IPS DF 6.9 (cell line): ENCODE measurements at regions not wholly inside any gene's neighbourhood (a gene's known extent, or its start where the extent isn't known, plus 50 kb on each side); places are given as distances from the start of the nearest gene placed in this dataset.

ENCODE experiments used
- DNase-seq: peaks from one replicate; pipeline ENCODE4 v3.0.0-alpha.2; 2013; ENCODE audit warnings: low read depth, low spot score
- H3K27ac ChIP-seq: one replicate; pipeline ENCODE4 v1.5.1; 2013; ENCODE audit warnings: low read length, control low read depth
- H3K27me3 ChIP-seq: 2 replicates; pipeline ENCODE4 v1.6.1; 2013; ENCODE audit warnings: mild to moderate bottlenecking, low read length; ENCODE audit not compliant: control insufficient read depth, insufficient read depth
- H3K36me3 ChIP-seq: 2 replicates; pipeline ENCODE4 v1.6.1; 2013; ENCODE audit warnings: low read length; ENCODE audit not compliant: control insufficient read depth, insufficient read depth
- H3K4me1 ChIP-seq: 2 replicates; pipeline ENCODE4 v1.6.1; 2013; ENCODE audit warnings: low read length; ENCODE audit not compliant: control insufficient read depth, insufficient read depth
- H3K4me3 ChIP-seq: 2 replicates; pipeline ENCODE4 v1.5.1; 2013; ENCODE audit warnings: mild to moderate bottlenecking, low read length
- H3K9me3 ChIP-seq: 2 replicates; pipeline ENCODE4 v1.6.1; 2013; ENCODE audit warnings: low read length, inconsistent platforms; ENCODE audit not compliant: control insufficient read depth, insufficient read depth
- WGBS: extraction: QIAGEN DNeasy Blood & Tissue Kit; methylation state at CpG from one replicate; pipeline ENCODE4 v1.1.7; 2013; ENCODE audit warnings: mixed read lengths, missing lambda C conversion rate; ENCODE audit not compliant: insufficient read length, insufficient coverage; 5-methylcytosine and 5-hydroxymethylcytosine counted together

DNA sequence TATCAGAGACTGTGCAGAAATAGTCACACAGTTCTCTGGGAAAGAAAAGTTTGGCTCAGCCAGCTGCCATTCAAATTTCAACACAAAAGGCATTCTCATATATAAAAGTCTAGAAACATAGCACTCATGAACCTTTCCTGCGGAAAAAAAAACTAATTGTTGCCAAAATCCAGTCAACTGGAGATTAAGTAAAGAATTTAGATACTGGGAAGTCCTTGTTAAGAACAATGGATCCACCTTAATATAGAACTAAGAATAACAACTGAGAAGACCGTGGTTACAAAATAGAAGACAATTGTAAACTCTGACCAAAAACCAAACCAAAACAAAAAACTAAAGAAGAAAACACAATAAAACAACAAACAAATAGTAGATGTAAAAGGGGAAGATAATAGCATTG lies 238.8 kb upstream of the PCSK5 start:
- DNase-seq, result no peak
- Histone ChIP-seq H3K4me3 (no peak overlapping the region), H3K9me3 (no peaks in the 10 kb centered on the region), H3K27me3 (no peaks in the 10 kb centered on the region), H3K27ac (no peak overlapping the region), H3K4me1 (no peaks in the 10 kb centered on the region), H3K36me3 (no peaks in the 10 kb centered on the region)
- no CpG with 5 or more reads among the region's 2 CpGs for WGBS

DNA sequence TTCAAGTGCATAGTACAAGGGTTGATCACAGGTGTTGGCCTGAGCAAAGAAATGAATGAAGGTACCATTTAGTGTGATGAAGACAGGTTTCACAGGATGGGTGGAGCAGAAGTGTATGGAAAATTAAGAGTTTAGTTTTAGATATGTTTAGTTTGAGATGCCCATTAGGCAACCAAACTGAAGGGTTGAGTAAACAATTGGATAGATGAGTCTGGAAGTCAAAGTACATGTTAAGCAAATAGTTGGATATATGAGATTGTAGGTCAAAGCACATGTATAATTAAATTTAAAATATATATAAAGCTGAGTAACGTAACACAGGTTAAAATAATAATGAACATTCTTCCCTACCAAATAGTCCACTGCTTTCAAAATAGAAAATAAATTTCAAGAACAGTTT lies 237.1 kb upstream of the PCSK5 start:
- Histone ChIP-seq H3K36me3 (no peaks in the 10 kb centered on the region), H3K4me1 (no peaks in the 10 kb centered on the region), H3K9me3 (no peaks in the 10 kb centered on the region), H3K27me3 (no peaks in the 10 kb centered on the region), H3K27ac (no peak overlapping the region), H3K4me3 (no peak overlapping the region)
- WGBS, result no CpG with 5 or more reads among the region's 1 CpG
- DNase-seq, result no peak

DNA sequence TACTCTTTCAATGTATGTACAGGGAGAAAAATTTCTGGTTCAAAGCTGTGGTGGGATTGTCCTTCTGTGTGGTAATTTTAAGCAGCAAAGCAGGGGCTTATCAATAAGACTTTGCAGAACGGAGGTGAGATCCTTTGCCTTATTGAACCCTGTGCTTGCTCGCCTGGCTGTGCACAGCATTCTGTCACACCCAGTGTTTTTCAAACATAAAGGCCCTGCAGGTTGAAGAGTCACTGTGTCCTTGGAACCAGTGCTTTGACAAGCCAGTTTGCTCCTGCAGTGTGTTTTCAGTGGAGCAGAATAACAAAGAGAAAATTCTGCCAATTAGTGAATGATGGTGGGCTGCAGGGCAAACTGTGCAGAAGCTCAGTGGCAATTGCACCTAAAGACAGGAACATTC lies 236.7 kb upstream of the PCSK5 start:
- WGBS, result no CpG with 5 or more reads among the region's 2 CpGs
- Histone ChIP-seq H3K36me3 (no peaks in the 10 kb centered on the region), H3K9me3 (no peaks in the 10 kb centered on the region), H3K4me1 (no peaks in the 10 kb centered on the region), H3K27ac (no peak overlapping the region), H3K27me3 (no peaks in the 10 kb centered on the region), H3K4me3 (no peak overlapping the region)
- no peak for DNase-seq

DNA sequence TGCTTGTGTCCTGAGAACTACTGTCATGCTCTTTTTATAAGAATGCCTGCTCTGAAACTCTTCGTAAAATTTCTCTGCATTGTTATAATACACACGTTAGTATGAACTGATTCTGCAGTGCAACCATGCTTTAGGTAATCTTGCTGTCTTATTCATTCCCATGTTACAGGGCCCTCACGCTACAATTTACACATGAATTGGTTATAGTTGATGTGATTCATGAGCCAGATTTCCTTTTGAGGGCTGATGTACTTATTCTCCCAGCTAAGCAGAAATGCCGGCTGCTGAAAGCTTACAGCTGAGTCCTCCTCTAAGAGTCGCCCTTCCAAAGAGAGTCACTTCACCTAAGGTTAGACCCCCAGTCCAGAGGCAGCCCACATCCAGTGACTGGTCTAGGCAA lies 233.5 kb upstream of the PCSK5 start:
- no peak overlapping the region for H3K4me3 ChIP-seq
- no CpG with 5 or more reads among the region's 5 CpGs for WGBS

DNA sequence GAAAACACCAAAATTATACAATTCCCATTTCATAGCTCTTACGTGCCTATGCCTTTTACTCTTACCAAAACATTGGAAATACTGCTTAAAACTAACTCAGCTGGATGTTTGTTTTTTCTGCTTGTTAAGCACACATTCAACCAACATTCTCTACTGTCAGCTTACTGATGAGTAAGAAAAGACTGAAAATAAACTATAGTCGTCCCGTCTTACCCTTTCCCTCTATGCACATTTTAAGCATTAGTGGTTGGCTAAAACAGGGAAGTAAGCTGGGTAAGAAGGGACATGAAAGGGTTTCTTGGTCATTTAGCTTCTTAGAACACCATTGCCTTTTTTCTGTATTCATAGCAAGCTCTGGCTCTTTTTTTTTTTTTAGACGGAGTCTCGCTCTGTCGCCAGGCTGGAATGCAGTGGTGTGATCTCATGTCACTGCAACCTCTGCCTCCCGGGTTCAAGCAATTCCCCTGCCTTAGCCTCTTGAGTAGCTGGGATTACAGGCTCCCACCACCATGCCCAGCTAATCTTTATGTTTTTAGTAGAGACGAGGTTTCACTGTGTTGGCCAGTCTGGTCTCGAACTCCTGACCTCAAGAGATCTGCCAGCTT lies 232.1 kb upstream of the PCSK5 start:
- no peaks in the 10 kb centered on the region for H3K36me3 ChIP-seq
- no CpG with 5 or more reads among the region's 9 CpGs for WGBS

More for the DNA sequence above, 233.5 kb upstream of the PCSK5 start:
- H3K4me1 ChIP-seq, result no peaks in the 10 kb centered on the region
- no peaks in the 10 kb centered on the region for H3K36me3 ChIP-seq
- H3K27me3 ChIP-seq, result no peaks in the 10 kb centered on the region
- DNase-seq, result no peak
- no peaks in the 10 kb centered on the region for H3K9me3 ChIP-seq
- H3K27ac ChIP-seq, result no peak overlapping the region

DNA sequence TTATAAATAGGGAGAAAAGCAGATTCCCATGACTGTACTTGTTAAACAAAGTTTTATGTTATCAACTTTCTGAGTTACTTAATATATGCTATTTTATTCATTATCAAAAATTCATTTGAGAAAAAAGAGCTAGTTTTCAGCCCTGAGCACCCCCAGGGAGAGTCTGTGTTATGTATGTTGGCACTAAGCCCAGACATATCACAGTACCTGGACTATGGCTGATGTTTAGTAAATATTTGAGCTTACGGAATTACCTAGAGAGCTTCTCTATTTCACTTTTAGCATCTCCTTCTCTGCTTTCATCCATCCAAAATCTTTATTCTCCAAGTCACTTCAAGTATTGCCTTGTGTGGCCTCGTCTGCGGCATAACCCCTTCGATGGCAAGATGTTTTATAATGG lies 225.9 kb upstream of the PCSK5 start:
- Histone ChIP-seq H3K9me3 (no peaks in the 10 kb centered on the region), H3K4me3 (no peak overlapping the region), H3K36me3 (no peaks in the 10 kb centered on the region), H3K27me3 (no peaks in the 10 kb centered on the region), H3K27ac (no peak overlapping the region), H3K4me1 (no peaks in the 10 kb centered on the region)
- DNase-seq, result no peak
- WGBS, result no CpG with 5 or more reads among the region's 4 CpGs

More for the DNA sequence above, 232.1 kb upstream of the PCSK5 start:
- no peaks in the 10 kb centered on the region for H3K9me3 ChIP-seq
- DNase-seq, result no peak
- H3K4me3 ChIP-seq, result no peak overlapping the region
- H3K4me1 ChIP-seq, result no peaks in the 10 kb centered on the region
- no peak overlapping the region for H3K27ac ChIP-seq
- H3K27me3 ChIP-seq, result no peaks in the 10 kb centered on the region

DNA sequence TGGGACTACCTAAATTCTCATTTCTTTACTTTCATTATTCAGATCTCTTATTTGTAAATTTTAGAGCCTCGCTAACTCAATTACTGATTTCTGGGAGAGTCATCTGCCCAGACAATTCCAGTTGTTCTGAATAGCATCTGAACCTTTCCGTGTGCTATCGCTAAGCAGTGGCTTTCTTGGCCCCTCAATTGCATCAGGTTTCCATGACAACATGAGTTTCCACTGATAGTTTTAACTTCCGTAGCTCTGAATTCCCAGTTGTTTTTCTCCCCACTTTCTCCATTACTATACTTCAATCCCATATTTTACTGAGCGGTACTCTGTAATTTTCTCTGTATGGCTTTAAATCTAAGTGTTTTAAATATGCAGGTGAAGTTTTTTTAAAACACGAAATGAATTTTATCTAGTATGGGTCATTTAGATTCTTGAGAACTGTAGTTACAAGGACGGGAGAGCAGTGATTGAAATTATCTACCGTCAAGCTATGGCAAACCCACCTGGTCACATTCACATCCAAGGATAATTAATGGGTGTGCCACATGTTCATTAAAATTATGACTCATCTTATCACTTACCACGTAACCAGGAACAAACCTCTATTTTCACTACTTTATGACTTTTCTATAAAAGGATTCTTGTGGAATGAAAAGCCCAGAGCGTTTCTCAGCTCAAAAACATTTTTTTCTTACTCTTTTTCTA lies 223.5 kb upstream of the PCSK5 start:
- WGBS, result no CpG with 5 or more reads among the region's 10 CpGs
- no peaks in the 10 kb centered on the region for H3K9me3 ChIP-seq
- no peaks in the 10 kb centered on the region for H3K27me3 ChIP-seq
- H3K4me1 ChIP-seq, result no peaks in the 10 kb centered on the region
- no peak for DNase-seq
- H3K4me3 ChIP-seq, result no peak overlapping the region
- no peaks in the 10 kb centered on the region for H3K36me3 ChIP-seq
- no peak overlapping the region for H3K27ac ChIP-seq

DNA sequence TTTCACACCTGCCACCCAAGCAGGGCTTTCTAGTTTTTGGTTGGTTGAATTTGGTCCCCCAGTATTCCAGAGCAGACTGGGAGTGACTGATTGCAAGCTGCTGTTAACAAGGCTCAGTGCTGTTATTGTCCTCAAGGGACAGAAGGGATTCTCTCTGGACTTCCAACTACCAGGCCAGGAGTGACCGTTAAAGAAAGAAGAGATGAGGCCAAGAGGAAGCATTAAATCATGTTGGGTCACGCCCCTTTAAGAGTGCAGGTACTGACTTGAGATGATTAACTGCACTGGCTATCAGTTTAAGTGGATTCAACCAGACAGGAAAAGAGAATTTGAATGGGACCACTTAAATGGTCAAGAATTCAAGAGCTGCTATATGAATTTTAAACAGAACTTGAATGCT lies 220.8 kb upstream of the PCSK5 start:
- H3K36me3 ChIP-seq, result no peaks in the 10 kb centered on the region
- H3K27me3 ChIP-seq, result no peaks in the 10 kb centered on the region
- no peak overlapping the region for H3K4me3 ChIP-seq
- no peaks in the 10 kb centered on the region for H3K4me1 ChIP-seq
- WGBS, result no CpG with 5 or more reads among the region's 2 CpGs
- H3K27ac ChIP-seq, result no peak overlapping the region
- H3K9me3 ChIP-seq, result no peaks in the 10 kb centered on the region
- DNase-seq, result no peak

DNA sequence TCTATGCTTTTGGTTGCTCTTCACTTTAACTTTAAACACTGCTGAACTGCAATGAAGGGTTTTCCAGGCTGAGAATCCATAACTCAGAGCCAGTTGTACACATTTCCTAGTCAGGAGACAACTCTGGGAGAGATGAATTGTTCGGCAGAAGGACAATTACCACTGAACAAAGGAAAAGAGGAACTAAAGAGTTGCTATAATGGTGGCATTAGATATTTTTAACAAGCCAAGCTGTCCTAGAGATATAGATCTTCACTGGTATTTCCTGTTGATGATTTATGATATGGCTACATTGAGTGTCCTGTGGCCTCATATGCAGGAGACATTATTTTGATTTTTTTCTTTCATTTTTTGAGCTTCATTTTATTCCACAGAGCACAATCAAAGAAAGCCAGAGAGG lies 219.1 kb upstream of the PCSK5 start:
- Histone ChIP-seq H3K36me3 (no peaks in the 10 kb centered on the region), H3K27me3 (no peaks in the 10 kb centered on the region), H3K27ac (no peak overlapping the region), H3K4me3 (no peak overlapping the region), H3K4me1 (no peaks in the 10 kb centered on the region), H3K9me3 (no peaks in the 10 kb centered on the region)
- no peak for DNase-seq
- no CpG with 5 or more reads among the region's 1 CpG for whole genome bisulfite sequencing

DNA sequence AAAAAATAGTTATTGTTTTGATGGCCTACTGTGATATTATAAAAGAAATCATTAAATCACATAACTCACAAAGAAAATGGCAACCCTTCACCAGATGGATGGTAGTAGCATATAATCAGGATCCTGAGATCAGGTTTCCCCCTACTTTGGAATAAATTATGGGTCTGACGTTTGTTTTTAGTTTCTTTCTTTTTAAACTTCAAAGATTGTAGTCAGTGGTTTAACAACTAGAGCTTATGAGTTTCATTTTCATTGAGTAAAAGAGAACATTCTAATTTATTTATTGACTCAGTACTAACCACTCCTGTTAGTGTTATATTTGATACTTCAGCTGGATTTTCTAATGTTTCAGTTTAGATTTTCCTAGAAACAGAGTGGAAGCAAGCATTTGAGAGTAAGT lies 218.0 kb upstream of the PCSK5 start:
- H3K9me3 ChIP-seq, result no peaks in the 10 kb centered on the region
- H3K27ac ChIP-seq, result no peak overlapping the region
- H3K4me3 ChIP-seq, result no peak overlapping the region
- H3K4me1 ChIP-seq, result no peaks in the 10 kb centered on the region
- no peaks in the 10 kb centered on the region for H3K27me3 ChIP-seq
- H3K36me3 ChIP-seq, result no peaks in the 10 kb centered on the region
- DNase-seq, result no peak
- WGBS, result no CpG with 5 or more reads among the region's 1 CpG

DNA sequence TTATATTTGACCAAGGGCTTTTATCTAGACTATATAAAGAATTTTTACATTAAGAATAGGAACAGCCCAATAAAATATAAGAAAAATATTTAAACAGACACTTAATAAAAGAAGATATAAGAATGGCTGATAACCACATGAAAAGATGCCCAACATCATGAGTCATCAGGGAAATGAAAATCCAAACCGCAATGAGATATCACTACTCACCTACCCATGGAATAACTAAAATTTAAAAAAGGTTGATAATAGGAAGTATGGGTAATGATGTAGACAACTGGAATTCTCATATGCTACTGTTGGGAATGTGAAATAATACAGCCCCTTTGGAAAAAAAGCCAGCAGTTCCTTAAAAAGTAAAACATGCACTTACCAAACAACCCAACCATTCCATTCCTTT lies 206.9 kb upstream of the PCSK5 start:
- Histone ChIP-seq H3K4me3 (no peak overlapping the region), H3K27ac (no peak overlapping the region), H3K27me3 (no peaks in the 10 kb centered on the region), H3K9me3 (no peaks in the 10 kb centered on the region), H3K4me1 (no peaks in the 10 kb centered on the region), H3K36me3 (no peaks in the 10 kb centered on the region)
- WGBS, result no CpG with 5 or more reads among the region's 1 CpG
- DNase-seq, result no peak
